Upper lobe of left lung (tissue), 6 donors: ENCODE measurements at regions not wholly inside any gene's neighbourhood (a gene's known extent, or its start where the extent isn't known, plus 50 kb on each side); places are given as distances from the start of the nearest gene placed in this dataset.
A peak's percentile ranks its signal among the peaks of the same experiment; 100 is the strongest.

Source experiments
- ATAC-seq, 2 donors: fragments of 200-7000 bp; cut with Tn5 transposase; one replicate each; pipeline ENCODE4 v1.9.1; 2022; ENCODE audit warnings: mild to moderate bottlenecking in 2 of 2, moderate library complexity in 2 of 2; ENCODE audit not compliant: low FRiP score in 2 of 2
- DNase-seq, 2 donors: peaks; one replicate each; pipeline ENCODE4 v3.0.0-alpha.2; 2019 to 2020
- H3K27ac ChIP-seq, 4 donors: fragments of 200-600 bp; sonication (generic); one replicate each; pipeline ENCODE4 v1.5.1; 2016 to 2019
- H3K27me3 ChIP-seq, 4 donors: fragments of 200-600 bp; sonication (generic); one replicate each; pipeline ENCODE4 v1.5.1; 2017 to 2019
- H3K36me3 ChIP-seq, 4 donors: fragments of 200-600 bp; sonication (generic); one replicate each; pipeline ENCODE4 v1.5.1; 2016 to 2019
- H3K4me1 ChIP-seq, 4 donors: fragments of 200-600 bp; sonication (generic); one replicate each; pipeline ENCODE4 v1.5.1; 2018 to 2019
- H3K4me3 ChIP-seq, 4 donors: fragments of 200-600 bp; sonication (generic); one replicate each; pipeline ENCODE4 v1.5.1; 2017 to 2019; ENCODE audit warnings: mild to moderate bottlenecking in 2 of 4, moderate library complexity in 1 of 4
- H3K9me3 ChIP-seq, 4 donors: fragments of 200-600 bp; sonication (generic); one replicate each; pipeline ENCODE4 v1.5.1; 2018 to 2019
- EP300 ChIP-seq, 4 donors: sonication (generic); formaldehyde crosslinking; IDR thresholded peaks; one replicate each; pipeline ENCODE4 v1.5.1; 2017; ENCODE audit warnings: antibody characterized with exemption in 4 of 4, control low read depth in 2 of 4
- POLR2A ChIP-seq, 4 donors: fragments of 450-650 bp; IDR thresholded peaks; one replicate each; pipeline ENCODE4 v1.5.1; 2016 to 2017; ENCODE audit warnings: antibody characterized with exemption in 4 of 4, mild to moderate bottlenecking in 2 of 4
- POLR2AphosphoS5 ChIP-seq, 2 donors: sonication (generic); formaldehyde crosslinking; IDR thresholded peaks; one replicate each; pipeline ENCODE4 v1.5.1; 2017; ENCODE audit warnings: antibody characterized with exemption in 2 of 2
- WGBS, 2 donors: methylation state at CpG; one replicate each; pipeline ENCODE4 v1.1.5; 2017 to 2018; 5-methylcytosine and 5-hydroxymethylcytosine counted together
- TF ChIP-seq, protein P1 (sequence below), 6 experiments: fragments of 450-650 bp in 4 of 6; fragments of 200-600 bp in 2 of 6; sonication (generic) in 2 of 6; IDR thresholded peaks; one replicate each; pipeline ENCODE4 v1.5.1; 2016 to 2019; ENCODE audit warnings: antibody characterized with exemption in 6 of 6
- donor health status: DM: no; HTN: no; CAD: no; lungs with moderate emphysema.
- donor health status: DM: no; HTN: yes; CAD: no; lungs with severe emphysema.

- Histone ChIP-seq H3K27ac (no peak overlapping the region), H3K36me3 (no peaks in the 10 kb centered on the region), H3K27me3 (no peaks in the 10 kb centered on the region), H3K4me3 (no peak overlapping the region), H3K9me3 (no peaks in the 10 kb centered on the region), H3K4me1 (no peaks in the 10 kb centered on the region)
- ATAC-seq (no peak), DNase-seq (no peak)
- TF ChIP-seq, protein P1, sequence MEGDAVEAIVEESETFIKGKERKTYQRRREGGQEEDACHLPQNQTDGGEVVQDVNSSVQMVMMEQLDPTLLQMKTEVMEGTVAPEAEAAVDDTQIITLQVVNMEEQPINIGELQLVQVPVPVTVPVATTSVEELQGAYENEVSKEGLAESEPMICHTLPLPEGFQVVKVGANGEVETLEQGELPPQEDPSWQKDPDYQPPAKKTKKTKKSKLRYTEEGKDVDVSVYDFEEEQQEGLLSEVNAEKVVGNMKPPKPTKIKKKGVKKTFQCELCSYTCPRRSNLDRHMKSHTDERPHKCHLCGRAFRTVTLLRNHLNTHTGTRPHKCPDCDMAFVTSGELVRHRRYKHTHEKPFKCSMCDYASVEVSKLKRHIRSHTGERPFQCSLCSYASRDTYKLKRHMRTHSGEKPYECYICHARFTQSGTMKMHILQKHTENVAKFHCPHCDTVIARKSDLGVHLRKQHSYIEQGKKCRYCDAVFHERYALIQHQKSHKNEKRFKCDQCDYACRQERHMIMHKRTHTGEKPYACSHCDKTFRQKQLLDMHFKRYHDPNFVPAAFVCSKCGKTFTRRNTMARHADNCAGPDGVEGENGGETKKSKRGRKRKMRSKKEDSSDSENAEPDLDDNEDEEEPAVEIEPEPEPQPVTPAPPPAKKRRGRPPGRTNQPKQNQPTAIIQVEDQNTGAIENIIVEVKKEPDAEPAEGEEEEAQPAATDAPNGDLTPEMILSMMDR (IDR thresholded peaks at IDR 0.05), result no peak
- no peak for TF ChIP-seq POLR2AphosphoS5 (IDR thresholded peaks at IDR 0.05)
- no peak for TF ChIP-seq POLR2A (IDR thresholded peaks at IDR 0.05)
- TF ChIP-seq EP300 (IDR thresholded peaks at IDR 0.05), result no peak
- 64 to 73% methylated on average over 5 of the region's 5 CpGs for WGBS, 2 donors
Measured at GRCh38 chr7:137084607-137085380, 216.3 kb downstream of the CHRM2 start.

- ATAC-seq, result no peak
- no peak for TF ChIP-seq POLR2AphosphoS5 (IDR thresholded peaks at IDR 0.05)
- TF ChIP-seq, protein P1 (IDR thresholded peaks at IDR 0.05), result no peak
- TF ChIP-seq POLR2A (IDR thresholded peaks at IDR 0.05), result no peak
- no peak for TF ChIP-seq EP300 (IDR thresholded peaks at IDR 0.05)
- Histone ChIP-seq H3K27me3 (no peaks in the 10 kb centered on the region), H3K4me3 (no peak overlapping the region), H3K27ac (no peak overlapping the region), H3K4me1 (no peaks in the 10 kb centered on the region), H3K36me3 (no peaks in the 10 kb centered on the region), H3K9me3 (no peaks in the 10 kb centered on the region)
- DNase-seq, result no peak
Measured at GRCh38 chr7:137082391-137082790, 213.9 kb downstream of the CHRM2 start.

DNA sequence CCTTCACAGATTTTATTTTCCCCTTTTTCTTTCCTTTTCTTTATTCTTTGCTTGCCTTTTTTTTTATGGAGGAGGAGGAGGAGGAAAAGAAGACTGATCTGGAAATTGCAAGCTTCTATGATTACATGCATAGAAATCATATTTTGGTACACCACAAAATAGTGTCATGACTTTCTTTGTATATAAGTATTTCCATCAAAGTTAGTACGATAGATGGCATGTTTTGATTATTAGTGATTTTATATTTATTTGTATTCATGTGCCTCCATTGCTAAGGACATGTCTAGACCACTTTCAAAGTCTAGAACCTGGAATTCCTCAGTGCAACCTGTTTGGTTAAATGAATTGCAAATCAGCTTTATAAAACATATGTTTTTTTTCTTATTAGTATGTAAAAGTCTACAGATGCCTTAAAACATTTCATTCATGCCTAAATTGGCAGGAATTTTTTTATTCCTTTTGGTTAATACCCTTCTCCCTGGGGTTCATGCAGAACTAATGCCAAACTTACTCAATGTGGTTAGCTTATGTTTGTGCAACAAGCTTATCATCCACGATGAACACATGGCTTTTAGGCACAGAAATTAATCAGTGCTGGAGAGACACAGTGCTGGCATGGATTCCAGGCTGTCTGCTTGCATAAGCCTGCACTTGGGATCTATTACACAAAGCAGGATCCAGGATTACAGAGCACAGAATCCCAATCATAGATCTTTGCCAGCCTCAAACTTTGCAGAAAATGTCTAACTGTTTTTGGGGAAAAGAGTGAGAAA, 213.1 kb downstream of the CHRM2 start:
- Histone ChIP-seq H3K27me3 (no peaks in the 10 kb centered on the region), H3K9me3 (no peaks in the 10 kb centered on the region), H3K4me3 (no peak overlapping the region), H3K27ac (no peak overlapping the region), H3K36me3 (no peaks in the 10 kb centered on the region), H3K4me1 (no peaks in the 10 kb centered on the region)
- 49 to 54% methylated on average over 2 of the region's 2 CpGs for WGBS, 2 donors
- DNase-seq (no peak), ATAC-seq (peak in 1 of 2 donors; percentile 91)
- no peak for TF ChIP-seq EP300 (IDR thresholded peaks at IDR 0.05)
- no peak for TF ChIP-seq POLR2A (IDR thresholded peaks at IDR 0.05)
- TF ChIP-seq POLR2AphosphoS5 (IDR thresholded peaks at IDR 0.05), result no peak
- TF ChIP-seq, protein P1 (IDR thresholded peaks at IDR 0.05), result no peak

DNA sequence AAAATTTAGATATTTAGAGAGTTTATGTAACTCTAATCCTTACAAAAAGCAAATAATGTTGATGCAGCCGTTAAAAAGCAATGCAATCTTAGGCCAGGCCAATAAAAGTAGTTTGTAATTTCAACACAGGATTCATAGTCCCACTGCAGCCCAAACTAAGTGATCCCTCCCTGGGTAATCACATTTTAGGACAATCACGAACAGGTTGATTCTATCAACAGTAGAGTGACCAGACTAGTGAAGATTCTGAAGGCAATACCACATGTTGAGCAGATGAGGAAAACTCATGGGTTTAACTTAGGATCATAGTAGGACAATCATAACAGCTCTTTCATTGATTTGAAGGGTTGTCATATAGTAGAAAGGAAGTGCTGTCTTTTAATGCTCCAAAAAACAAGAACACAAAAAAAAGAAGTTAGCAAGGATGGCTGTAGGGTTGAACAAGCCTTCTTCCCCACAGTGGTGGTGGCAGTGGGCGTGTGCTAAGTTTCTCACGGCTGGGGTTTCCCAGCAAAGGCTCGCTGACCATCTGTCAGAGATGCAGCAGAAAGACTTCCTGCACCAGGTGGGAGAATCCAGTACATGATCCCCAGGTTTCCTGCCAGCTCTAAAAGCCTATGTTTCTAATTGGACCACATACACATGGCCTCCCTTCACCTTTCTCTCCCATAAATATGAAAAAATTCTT, 212.2 kb downstream of the CHRM2 start:
- H3K4me3 ChIP-seq, result no peak overlapping the region
- no peak overlapping the region for H3K27ac ChIP-seq
- WGBS, 2 donors, result 67 to 69% methylated on average over 5 of the region's 5 CpGs

More for the DNA sequence above, 212.2 kb downstream of the CHRM2 start:
- H3K9me3 ChIP-seq, result no peaks in the 10 kb centered on the region
- no peaks in the 10 kb centered on the region for H3K27me3 ChIP-seq
- ATAC-seq, result no peak
- no peak for TF ChIP-seq POLR2AphosphoS5 (IDR thresholded peaks at IDR 0.05)
- no peak for TF ChIP-seq EP300 (IDR thresholded peaks at IDR 0.05)
- TF ChIP-seq, protein P1 (IDR thresholded peaks at IDR 0.05), result no peak
- TF ChIP-seq POLR2A (IDR thresholded peaks at IDR 0.05), result no peak
- H3K36me3 ChIP-seq, result no peaks in the 10 kb centered on the region
- DNase-seq, result no peak
- H3K4me1 ChIP-seq, result no peaks in the 10 kb centered on the region
